Astrocyte (in vitro differentiated cells and primary cell): ENCODE measurements at regions not wholly inside any gene's neighbourhood (a gene's known extent, or its start where the extent isn't known, plus 50 kb on each side); places are given as distances from the start of the nearest gene placed in this dataset.

Source experiments
- DNase-seq: peaks from one replicate; pipeline ENCODE4 v3.0.0-alpha.2; 2010; ENCODE audit warnings: low read depth
- FAIRE-seq: peaks from 2 replicates; lab custom pipeline; 2011; peaks lifted over from hg19 to GRCh38; lab: Jason Lieb, UNC
- H2AFZ ChIP-seq: 2 replicates; pipeline ENCODE4 v1.6.0; 2012; ENCODE audit warnings: low read depth, low read length, inconsistent platforms
- H3K27ac ChIP-seq: 2 replicates; pipeline ENCODE4 v1.5.1; 2011; ENCODE audit warnings: low read depth, low read length, inconsistent platforms
- H3K27me3 ChIP-seq: 2 replicates; pipeline ENCODE4 v1.6.0; 2011; ENCODE audit warnings: low read length, inconsistent platforms; ENCODE audit not compliant: insufficient read depth
- H3K36me3 ChIP-seq: 2 replicates; pipeline ENCODE4 v1.5.1; 2011; ENCODE audit warnings: low read length, inconsistent platforms; ENCODE audit not compliant: insufficient read depth
- H3K4me1 ChIP-seq: 2 replicates; pipeline ENCODE4 v1.5.1; 2011; ENCODE audit warnings: low read length, inconsistent platforms; ENCODE audit not compliant: insufficient read depth
- H3K4me2 ChIP-seq: 2 replicates; pipeline ENCODE4 v1.6.0; 2012; ENCODE audit warnings: low read length, inconsistent platforms
- H3K4me3 ChIP-seq: 2 replicates; pipeline ENCODE4 v1.5.1; 2011; ENCODE audit warnings: low read depth, mild to moderate bottlenecking, low read length, inconsistent platforms; ENCODE audit not compliant: insufficient read depth
- H3K79me2 ChIP-seq: 2 replicates; pipeline ENCODE4 v1.6.0; 2012; ENCODE audit warnings: mild to moderate bottlenecking, low read length, inconsistent platforms; ENCODE audit not compliant: insufficient read depth
- H3K9ac ChIP-seq: 2 replicates; pipeline ENCODE4 v1.6.0; 2012; ENCODE audit warnings: mild to moderate bottlenecking, low read length, inconsistent platforms
- H3K9me3 ChIP-seq: 2 replicates; pipeline ENCODE4 v1.5.1; 2012; ENCODE audit warnings: low read depth, mild to moderate bottlenecking, low read length, inconsistent platforms; ENCODE audit not compliant: insufficient read depth
- H4K20me1 ChIP-seq: 2 replicates; pipeline ENCODE4 v1.6.0; 2012; ENCODE audit warnings: low read length, inconsistent platforms; ENCODE audit not compliant: insufficient read depth
- H3K27ac Mint-ChIP-seq: one replicate; pipeline ENCODE4 v1.8.0; 2021; ENCODE audit warnings: mild to moderate bottlenecking, mixed read lengths; ENCODE audit not compliant: unreplicated experiment
- H3K27me3 Mint-ChIP-seq: one replicate; pipeline ENCODE4 v1.8.0; 2021; ENCODE audit warnings: low read depth, mixed read lengths; ENCODE audit not compliant: unreplicated experiment
- H3K36me3 Mint-ChIP-seq: one replicate; pipeline ENCODE4 v1.8.0; 2021; ENCODE audit warnings: low read depth, mixed read lengths; ENCODE audit not compliant: unreplicated experiment
- H3K4me1 Mint-ChIP-seq: one replicate; pipeline ENCODE4 v1.8.0; 2021; ENCODE audit warnings: low read depth, mixed read lengths; ENCODE audit not compliant: unreplicated experiment
- H3K4me3 Mint-ChIP-seq: one replicate; pipeline ENCODE4 v1.8.0; 2021; ENCODE audit warnings: mild to moderate bottlenecking, moderate library complexity, mixed read lengths; ENCODE audit not compliant: unreplicated experiment
- H3K9me3 Mint-ChIP-seq: one replicate; pipeline ENCODE4 v1.8.0; 2021; ENCODE audit warnings: mild to moderate bottlenecking, mixed read lengths; ENCODE audit not compliant: unreplicated experiment
- CTCF ChIP-seq: IDR thresholded peaks from 2 replicates; pipeline ENCODE4 v1.5.1; 2011; ENCODE audit warnings: low read depth, mild to moderate bottlenecking, inconsistent platforms, low read length, moderate library complexity; ENCODE audit not compliant: insufficient read depth
- EZH2 ChIP-seq: IDR thresholded peaks from 2 replicates; pipeline ENCODE4 v1.6.1; 2012; ENCODE audit warnings: mild to moderate bottlenecking, low read length, inconsistent platforms; ENCODE audit not compliant: insufficient read depth

- Histone ChIP-seq H3K79me2 (no peaks in the 10 kb centered on the region), H4K20me1 (no peaks in the 10 kb centered on the region), H3K9ac (no peak overlapping the region), H3K36me3 (no peaks in the 10 kb centered on the region), H3K4me3 (no peak overlapping the region), H3K9me3 (peaks cover 10% of the 10 kb centered on the region), H3K27me3 (no peaks in the 10 kb centered on the region), H3K4me1 (no peaks in the 10 kb centered on the region), H2AFZ (no peak overlapping the region), H3K27ac (no peak overlapping the region), H3K4me2 (no peak overlapping the region)
- no peak overlapping the region for H3K4me3 Mint-ChIP-seq
- no peak overlapping the region for H3K27ac Mint-ChIP-seq
- FAIRE-seq: no peak
- no peak for TF ChIP-seq CTCF
- TF ChIP-seq EZH2: no peak
- peaks cover 2% of the 10 kb centered on the region for H3K9me3 Mint-ChIP-seq
- no peaks in the 10 kb centered on the region for H3K36me3 Mint-ChIP-seq
- no peak for DNase-seq
- H3K4me1 Mint-ChIP-seq: no peaks in the 10 kb centered on the region
- peaks cover 42% of the 10 kb centered on the region for H3K27me3 Mint-ChIP-seq
Measured at GRCh38 chr22:49203859-49204598, 623.6 kb downstream of the BRD1 start.

GRCh38 chr22:49203091-49203858, 624.4 kb downstream of the BRD1 start:
- Mint-ChIP-seq H3K4me1 (no peaks in the 10 kb centered on the region), H3K36me3 (no peaks in the 10 kb centered on the region), H3K27ac (no peak overlapping the region), H3K9me3 (peaks cover 2% of the 10 kb centered on the region), H3K27me3 (peaks cover 48% of the 10 kb centered on the region), H3K4me3 (no peak overlapping the region)
- Histone ChIP-seq H3K9ac (no peak overlapping the region), H3K79me2 (no peaks in the 10 kb centered on the region), H3K36me3 (no peaks in the 10 kb centered on the region), H2AFZ (no peak overlapping the region), H4K20me1 (no peaks in the 10 kb centered on the region), H3K27ac (no peak overlapping the region), H3K4me3 (no peak overlapping the region), H3K4me2 (no peak overlapping the region), H3K4me1 (no peaks in the 10 kb centered on the region), H3K27me3 (no peaks in the 10 kb centered on the region), H3K9me3 (peaks cover 10% of the 10 kb centered on the region)
- FAIRE-seq: no peak
- no peak for DNase-seq
- no peak for TF ChIP-seq CTCF
- TF ChIP-seq EZH2: no peak

GRCh38 chr22:49202226-49202625, 625.4 kb downstream of the BRD1 start:
- Mint-ChIP-seq H3K36me3 (no peaks in the 10 kb centered on the region), H3K4me3 (no peak overlapping the region), H3K27ac (no peak overlapping the region), H3K27me3 (peaks cover 55% of the 10 kb centered on the region), H3K9me3 (peaks cover 2% of the 10 kb centered on the region), H3K4me1 (no peaks in the 10 kb centered on the region)
- DNase-seq: no peak
- H3K9me3 ChIP-seq: peaks cover 10% of the 10 kb centered on the region
- no peak overlapping the region for H3K27ac ChIP-seq
- H3K36me3 ChIP-seq: no peaks in the 10 kb centered on the region
- no peaks in the 10 kb centered on the region for H4K20me1 ChIP-seq
- no peak for FAIRE-seq
- no peak overlapping the region for H3K4me2 ChIP-seq
- H3K27me3 ChIP-seq: no peaks in the 10 kb centered on the region
- H3K9ac ChIP-seq: no peak overlapping the region
- no peak for TF ChIP-seq CTCF
- TF ChIP-seq EZH2: no peak
- no peak overlapping the region for H2AFZ ChIP-seq
- H3K4me3 ChIP-seq: no peak overlapping the region
- no peaks in the 10 kb centered on the region for H3K79me2 ChIP-seq
- H3K4me1 ChIP-seq: no peaks in the 10 kb centered on the region
